Mucosa of rectum (tissue), 2 donors: ENCODE measurements at regions not wholly inside any gene's neighbourhood (a gene's known extent, or its start where the extent isn't known, plus 50 kb on each side); places are given as distances from the start of the nearest gene placed in this dataset.

Experiments used
- H3K27ac ChIP-seq, 2 donors: one replicate each; pipeline ENCODE4 v1.7.0; 2013; ENCODE audit warnings: inconsistent platforms in 2 of 2, low read depth in 2 of 2, low read length in 2 of 2
- H3K27me3 ChIP-seq, 2 donors: one replicate each; pipeline ENCODE4 v1.7.0; 2013; ENCODE audit warnings: low read length in 2 of 2; ENCODE audit not compliant: control insufficient read depth in 2 of 2, insufficient read depth in 2 of 2
- H3K36me3 ChIP-seq, 2 donors: one replicate each; pipeline ENCODE4 v1.7.0; 2013; ENCODE audit warnings: low read length in 2 of 2; ENCODE audit not compliant: control insufficient read depth in 2 of 2, insufficient read depth in 2 of 2
- H3K4me1 ChIP-seq, 2 donors: one replicate each; pipeline ENCODE4 v1.7.0; 2013; ENCODE audit warnings: low read length in 2 of 2, mild to moderate bottlenecking in 1 of 2; ENCODE audit not compliant: control insufficient read depth in 2 of 2, insufficient read depth in 2 of 2
- H3K4me3 ChIP-seq, 2 donors: one replicate each; pipeline ENCODE4 v1.7.0; 2013; ENCODE audit warnings: low read length in 2 of 2
- H3K9ac ChIP-seq, 2 donors: one replicate each; pipeline ENCODE4 v1.7.0; 2013; ENCODE audit warnings: low read length in 2 of 2, low read depth in 1 of 2, mild to moderate bottlenecking in 1 of 2
- H3K9me3 ChIP-seq, 2 donors: one replicate each; pipeline ENCODE4 v1.7.0; 2013; ENCODE audit warnings: low read length in 2 of 2; ENCODE audit not compliant: control insufficient read depth in 2 of 2
- donor health status: healthy.
- donor health status: Normal muscosa, but diverticular disease.

DNA sequence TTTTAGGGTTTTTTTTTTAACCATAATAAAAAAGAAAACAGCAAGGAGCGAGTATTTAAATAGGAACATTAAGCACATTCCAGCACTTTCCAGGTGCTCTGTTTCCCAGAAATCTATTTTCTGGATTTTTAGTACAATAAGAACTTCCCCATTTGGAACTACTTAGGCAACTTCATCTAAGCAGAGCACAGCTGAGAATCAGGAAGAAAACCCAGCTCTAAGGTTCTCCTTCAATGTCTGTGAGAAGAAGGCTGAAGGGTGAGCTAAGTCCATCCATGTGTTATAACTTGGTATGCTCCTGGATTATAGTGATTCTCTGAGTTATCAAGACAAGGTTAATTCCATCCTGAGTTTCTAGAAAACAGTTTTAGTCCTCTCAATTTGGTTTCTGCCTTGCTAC, 181.9 kb downstream of the CYP26A1 start:
- no peaks in the 10 kb centered on the region for H3K27me3 ChIP-seq
- H3K4me3 ChIP-seq = no peak overlapping the region
- peaks cover 0 to 2% of the 10 kb centered on the region in 2 donors for H3K4me1 ChIP-seq
- no peaks in the 10 kb centered on the region for H3K36me3 ChIP-seq
- H3K27ac ChIP-seq = no peak overlapping the region
- H3K9ac ChIP-seq = no peak overlapping the region
- H3K9me3 ChIP-seq = no peaks in the 10 kb centered on the region
